Suprapubic skin (tissue), 4 donors: ENCODE measurements at regions not wholly inside any gene's neighbourhood (a gene's known extent, or its start where the extent isn't known, plus 50 kb on each side); places are given as distances from the start of the nearest gene placed in this dataset.

Source experiments
- CTCF ChIP-seq, 2 donors: fragments of 200-600 bp in 1 of 2; fragments of 450-650 bp in 1 of 2; sonication (generic) in 1 of 2; IDR thresholded peaks; one replicate each; pipeline ENCODE4 v1.5.1; 2016 to 2019; ENCODE audit warnings: antibody characterized with exemption in 2 of 2, mild to moderate bottlenecking in 1 of 2, moderate library complexity in 1 of 2
- POLR2A ChIP-seq, 2 donors: fragments of 450-650 bp; IDR thresholded peaks; one replicate each; pipeline ENCODE4 v1.6.1; 2017; ENCODE audit warnings: antibody characterized with exemption in 2 of 2, mild to moderate bottlenecking in 2 of 2, moderate library complexity in 2 of 2
- POLR2AphosphoS5 ChIP-seq, 3 donors: sonication (generic); formaldehyde crosslinking; IDR thresholded peaks; one replicate each; pipeline ENCODE4 v1.6.1; 2017; ENCODE audit warnings: antibody characterized with exemption in 3 of 3

GRCh38 chr11:135073870-135074269 lies 661.8 kb upstream of the B3GAT1 start:
- no peak for TF ChIP-seq POLR2A (IDR thresholded peaks at IDR 0.05)
- no peak for TF ChIP-seq CTCF (IDR thresholded peaks at IDR 0.05)
- no peak for TF ChIP-seq POLR2AphosphoS5 (IDR thresholded peaks at IDR 0.05)
